AG09309 (cell line): ENCODE measurements at regions not wholly inside any gene's neighbourhood (a gene's known extent, or its start where the extent isn't known, plus 50 kb on each side); places are given as distances from the start of the nearest gene placed in this dataset.

ENCODE experiments used
- DNase-seq: peaks from one replicate; pipeline ENCODE4 v3.0.0-alpha.2; 2010; ENCODE audit warnings: low read depth
- H3K4me3 ChIP-seq: 2 replicates; pipeline ENCODE4 v1.5.1; 2011; ENCODE audit warnings: mild to moderate bottlenecking, low read depth, low read length, moderate library complexity; ENCODE audit not compliant: control insufficient read depth
- TF ChIP-seq, protein P1 (sequence below): IDR thresholded peaks from 2 replicates; pipeline ENCODE4 v1.5.1; 2011; ENCODE audit warnings: mild to moderate bottlenecking, low read depth, low read length, inconsistent platforms; ENCODE audit not compliant: insufficient read depth, control insufficient read depth; ENCODE audit errors: missing control alignments

GRCh38 chr12:92008345-92008744 is 137.3 kb downstream of the BTG1 start:
- no peak overlapping the region for H3K4me3 ChIP-seq
- no peak for DNase-seq
- TF ChIP-seq, protein P1, sequence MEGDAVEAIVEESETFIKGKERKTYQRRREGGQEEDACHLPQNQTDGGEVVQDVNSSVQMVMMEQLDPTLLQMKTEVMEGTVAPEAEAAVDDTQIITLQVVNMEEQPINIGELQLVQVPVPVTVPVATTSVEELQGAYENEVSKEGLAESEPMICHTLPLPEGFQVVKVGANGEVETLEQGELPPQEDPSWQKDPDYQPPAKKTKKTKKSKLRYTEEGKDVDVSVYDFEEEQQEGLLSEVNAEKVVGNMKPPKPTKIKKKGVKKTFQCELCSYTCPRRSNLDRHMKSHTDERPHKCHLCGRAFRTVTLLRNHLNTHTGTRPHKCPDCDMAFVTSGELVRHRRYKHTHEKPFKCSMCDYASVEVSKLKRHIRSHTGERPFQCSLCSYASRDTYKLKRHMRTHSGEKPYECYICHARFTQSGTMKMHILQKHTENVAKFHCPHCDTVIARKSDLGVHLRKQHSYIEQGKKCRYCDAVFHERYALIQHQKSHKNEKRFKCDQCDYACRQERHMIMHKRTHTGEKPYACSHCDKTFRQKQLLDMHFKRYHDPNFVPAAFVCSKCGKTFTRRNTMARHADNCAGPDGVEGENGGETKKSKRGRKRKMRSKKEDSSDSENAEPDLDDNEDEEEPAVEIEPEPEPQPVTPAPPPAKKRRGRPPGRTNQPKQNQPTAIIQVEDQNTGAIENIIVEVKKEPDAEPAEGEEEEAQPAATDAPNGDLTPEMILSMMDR, result no peak

- TF ChIP-seq, protein P1, result no peak
- DNase-seq, result no peak
Observed at GRCh38 chr12:92007787-92008186, 137.9 kb downstream of the BTG1 start.

DNA sequence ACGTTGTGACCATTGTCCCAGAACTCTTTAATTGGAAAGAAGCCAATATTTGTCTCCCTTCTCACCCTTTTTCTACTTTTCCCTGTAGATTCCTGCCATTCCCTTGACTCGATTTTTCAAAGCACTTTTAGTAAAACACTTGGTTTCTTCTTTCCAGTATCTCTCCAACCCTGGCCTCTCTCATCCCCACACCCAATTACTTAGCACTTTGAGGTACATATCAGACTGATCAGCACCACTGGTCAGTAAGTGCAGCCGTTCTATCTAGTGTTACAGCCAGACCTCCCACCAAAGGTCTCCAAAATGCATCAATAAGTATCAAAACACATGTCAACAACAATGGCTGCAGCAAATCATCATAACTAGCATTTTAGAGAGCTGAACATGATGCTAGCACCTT is 141.9 kb downstream of the BTG1 start:
- TF ChIP-seq, protein P1, result no peak
- no peak for DNase-seq
- H3K4me3 ChIP-seq, result no peak overlapping the region

More at GRCh38 chr12:92007787-92008186, 137.9 kb downstream of the BTG1 start:
- no peak overlapping the region for H3K4me3 ChIP-seq

DNA sequence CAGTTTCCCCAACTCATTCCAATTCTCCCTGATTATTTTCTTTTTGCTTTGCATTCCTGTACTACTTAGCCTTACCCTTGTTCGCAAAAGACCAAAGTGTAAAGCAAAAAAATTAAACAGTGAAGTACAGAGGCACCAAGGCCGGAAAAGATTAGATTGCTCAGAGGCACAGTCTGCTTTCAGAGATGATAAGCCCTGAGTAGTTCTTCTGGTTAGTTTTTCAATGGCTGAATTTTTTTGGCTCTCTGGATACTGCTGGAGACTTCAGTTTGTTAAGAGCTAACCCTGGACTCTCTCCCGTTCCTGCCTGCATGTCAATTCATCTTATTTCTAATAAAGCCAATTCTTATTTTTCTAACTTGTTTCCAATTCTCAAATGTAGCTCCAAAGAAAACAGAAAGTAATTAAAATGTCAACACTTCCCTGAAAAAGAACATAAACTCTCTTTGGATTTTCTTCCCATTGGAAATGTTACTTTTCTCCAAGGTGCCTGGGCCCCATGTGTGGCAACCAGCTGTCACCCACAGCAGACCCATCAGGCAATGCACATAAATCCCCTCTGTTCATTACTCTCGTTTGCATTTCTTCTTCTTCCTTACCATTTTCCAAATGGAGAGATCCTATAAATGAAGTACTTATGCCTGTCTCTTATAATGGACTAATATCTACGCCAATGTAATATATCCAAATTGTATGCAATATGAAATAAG is 142.8 kb downstream of the BTG1 start:
- no peak for DNase-seq
- TF ChIP-seq, protein P1, result no peak
- H3K4me3 ChIP-seq, result no peak overlapping the region

GRCh38 chr12:92002195-92002649 is 143.4 kb downstream of the BTG1 start:
- no peak overlapping the region for H3K4me3 ChIP-seq
- DNase-seq, result no peak
- TF ChIP-seq, protein P1, result no peak

DNA sequence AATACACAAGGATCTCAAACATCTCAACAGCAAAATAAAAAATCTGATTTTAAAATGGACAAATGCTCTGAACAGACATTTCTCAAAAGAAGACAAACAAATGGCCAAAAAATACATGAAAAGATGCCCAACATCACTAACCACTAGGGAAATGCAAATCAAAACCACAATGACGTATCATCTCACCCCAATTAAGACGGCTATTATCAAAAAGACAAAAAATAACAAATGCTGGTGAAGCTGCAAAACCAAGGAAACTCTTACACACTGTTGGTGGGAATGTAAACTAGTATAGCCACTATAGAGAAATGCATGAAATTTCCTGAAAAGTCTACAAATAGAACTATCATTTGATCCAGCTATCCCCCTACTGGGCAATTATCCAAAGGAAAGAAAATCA is 145.0 kb downstream of the BTG1 start:
- H3K4me3 ChIP-seq, result no peak overlapping the region
- TF ChIP-seq, protein P1, result no peak
- no peak for DNase-seq

- DNase-seq, result no peak
- H3K4me3 ChIP-seq, result no peak overlapping the region
- TF ChIP-seq, protein P1, result no peak
Observed at GRCh38 chr12:91999823-92000222, 145.8 kb downstream of the BTG1 start.
